Kidney epithelial cell (primary cell): ENCODE measurements at regions not wholly inside any gene's neighbourhood (a gene's known extent, or its start where the extent isn't known, plus 50 kb on each side); places are given as distances from the start of the nearest gene placed in this dataset.

Experiments
- DNase-seq: peaks from one replicate; pipeline ENCODE4 v3.0.0-alpha.2; 2010; ENCODE audit warnings: low read depth
- H3K27me3 ChIP-seq: 2 replicates; pipeline ENCODE4 v1.6.0; 2011; ENCODE audit warnings: low read length; ENCODE audit not compliant: control insufficient read depth, insufficient read depth
- H3K36me3 ChIP-seq: 2 replicates; pipeline ENCODE4 v1.5.1; 2011; ENCODE audit warnings: low read length; ENCODE audit not compliant: control insufficient read depth, insufficient read depth
- H3K4me3 ChIP-seq: 2 replicates; pipeline ENCODE4 v1.5.1; 2011; ENCODE audit warnings: low read depth, mild to moderate bottlenecking, control low read depth, low read length
- TF ChIP-seq, protein P1 (sequence below): IDR thresholded peaks from 2 replicates; pipeline ENCODE4 v1.5.1; 2011; ENCODE audit warnings: mild to moderate bottlenecking, moderate library complexity, low read length, control low read depth, inconsistent platforms; ENCODE audit not compliant: insufficient read depth, poor library complexity, severe bottlenecking

DNA sequence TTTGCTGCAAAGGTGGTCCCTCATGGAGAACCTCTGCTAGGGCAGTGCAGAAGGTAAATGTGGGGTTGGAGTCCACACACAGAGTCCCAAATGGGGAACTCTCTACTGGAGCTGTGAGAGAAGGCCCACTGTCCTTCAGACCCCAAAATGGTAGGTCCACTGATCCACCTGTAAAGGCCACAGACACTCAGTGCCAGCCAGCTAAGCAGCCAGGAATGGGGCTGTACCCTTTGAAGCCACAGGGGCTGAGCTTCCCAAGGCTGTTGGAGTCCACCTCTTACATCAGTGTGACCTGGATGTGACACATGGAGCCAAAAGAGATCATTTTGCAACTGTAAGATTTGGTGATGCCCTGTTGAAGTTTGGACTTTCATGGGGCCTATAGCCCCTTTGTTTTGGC, 252.4 kb upstream of the GULP1 start:
- Histone ChIP-seq H3K36me3 (no peaks in the 10 kb centered on the region), H3K27me3 (no peaks in the 10 kb centered on the region), H3K4me3 (no peak overlapping the region)
- no peak for DNase-seq
- TF ChIP-seq, protein P1, sequence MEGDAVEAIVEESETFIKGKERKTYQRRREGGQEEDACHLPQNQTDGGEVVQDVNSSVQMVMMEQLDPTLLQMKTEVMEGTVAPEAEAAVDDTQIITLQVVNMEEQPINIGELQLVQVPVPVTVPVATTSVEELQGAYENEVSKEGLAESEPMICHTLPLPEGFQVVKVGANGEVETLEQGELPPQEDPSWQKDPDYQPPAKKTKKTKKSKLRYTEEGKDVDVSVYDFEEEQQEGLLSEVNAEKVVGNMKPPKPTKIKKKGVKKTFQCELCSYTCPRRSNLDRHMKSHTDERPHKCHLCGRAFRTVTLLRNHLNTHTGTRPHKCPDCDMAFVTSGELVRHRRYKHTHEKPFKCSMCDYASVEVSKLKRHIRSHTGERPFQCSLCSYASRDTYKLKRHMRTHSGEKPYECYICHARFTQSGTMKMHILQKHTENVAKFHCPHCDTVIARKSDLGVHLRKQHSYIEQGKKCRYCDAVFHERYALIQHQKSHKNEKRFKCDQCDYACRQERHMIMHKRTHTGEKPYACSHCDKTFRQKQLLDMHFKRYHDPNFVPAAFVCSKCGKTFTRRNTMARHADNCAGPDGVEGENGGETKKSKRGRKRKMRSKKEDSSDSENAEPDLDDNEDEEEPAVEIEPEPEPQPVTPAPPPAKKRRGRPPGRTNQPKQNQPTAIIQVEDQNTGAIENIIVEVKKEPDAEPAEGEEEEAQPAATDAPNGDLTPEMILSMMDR, result no peak

DNA sequence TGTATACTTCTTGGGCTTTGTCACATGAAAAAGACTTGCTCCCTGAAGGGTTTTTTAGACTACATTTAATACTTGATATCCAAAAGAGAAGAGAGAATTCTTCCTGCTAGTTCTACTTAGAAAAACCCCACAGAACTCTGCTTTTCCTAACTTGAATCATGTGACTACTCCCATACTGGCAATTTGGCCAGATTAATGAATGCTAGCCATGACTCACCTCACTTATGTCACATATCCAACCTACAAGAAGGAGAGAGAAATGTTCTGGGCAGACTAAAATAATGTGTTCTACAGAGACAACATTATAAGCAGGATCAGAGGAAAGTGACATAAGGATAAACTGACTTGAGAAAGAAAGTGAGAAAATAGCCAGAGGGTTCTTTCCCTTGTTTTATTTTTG, 249.3 kb upstream of the GULP1 start:
- TF ChIP-seq, protein P1, result no peak

DNA sequence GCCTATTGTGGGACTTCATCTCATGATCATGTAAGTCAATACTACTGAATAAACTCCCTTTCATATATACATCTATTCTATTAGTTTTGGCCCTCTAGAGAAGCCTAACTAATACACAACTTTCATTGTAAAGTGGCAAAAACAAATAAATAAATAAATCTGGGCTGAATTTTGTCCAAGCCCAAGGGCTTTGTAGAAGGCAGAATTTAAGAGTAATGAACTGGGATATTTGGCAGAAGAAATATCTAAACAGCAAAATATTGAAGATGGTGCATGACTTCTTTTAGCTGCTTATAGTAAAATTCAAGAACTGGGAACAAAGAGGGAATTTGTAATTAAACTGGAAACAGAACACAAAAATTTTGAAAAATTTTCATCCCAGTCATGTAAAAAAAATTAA, 246.7 kb upstream of the GULP1 start:
- TF ChIP-seq, protein P1, result no peak
- H3K4me3 ChIP-seq, result no peak overlapping the region

More for the DNA sequence above, 249.3 kb upstream of the GULP1 start:
- DNase-seq, result peak; percentile 81
- no peaks in the 10 kb centered on the region for H3K36me3 ChIP-seq
- no peaks in the 10 kb centered on the region for H3K27me3 ChIP-seq
- H3K4me3 ChIP-seq, result no peak overlapping the region

DNA sequence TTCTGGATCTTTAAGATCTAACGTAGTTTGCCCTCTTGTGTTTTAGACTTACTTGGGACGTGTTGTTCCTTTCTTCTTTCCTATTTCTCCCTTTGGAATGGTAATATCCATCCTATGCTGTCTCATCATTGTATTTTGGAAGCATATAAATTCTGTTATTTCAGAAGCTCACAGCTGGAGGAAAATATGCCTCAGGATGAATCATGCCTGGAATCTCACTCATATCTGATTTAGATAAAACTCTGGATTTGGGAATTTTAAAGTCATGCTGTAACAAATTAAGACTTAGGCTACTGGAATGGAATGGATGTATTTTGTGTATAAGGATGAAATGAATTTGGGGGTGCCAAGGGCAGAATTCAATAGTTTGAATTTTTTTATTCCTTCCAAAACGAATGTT, 245.2 kb upstream of the GULP1 start:
- Histone ChIP-seq H3K4me3 (no peak overlapping the region), H3K27me3 (no peaks in the 10 kb centered on the region), H3K36me3 (no peaks in the 10 kb centered on the region)
- DNase-seq, result no peak
- TF ChIP-seq, protein P1, result no peak

More for the DNA sequence above, 246.7 kb upstream of the GULP1 start:
- no peaks in the 10 kb centered on the region for H3K36me3 ChIP-seq
- no peaks in the 10 kb centered on the region for H3K27me3 ChIP-seq
- DNase-seq, result no peak

DNA sequence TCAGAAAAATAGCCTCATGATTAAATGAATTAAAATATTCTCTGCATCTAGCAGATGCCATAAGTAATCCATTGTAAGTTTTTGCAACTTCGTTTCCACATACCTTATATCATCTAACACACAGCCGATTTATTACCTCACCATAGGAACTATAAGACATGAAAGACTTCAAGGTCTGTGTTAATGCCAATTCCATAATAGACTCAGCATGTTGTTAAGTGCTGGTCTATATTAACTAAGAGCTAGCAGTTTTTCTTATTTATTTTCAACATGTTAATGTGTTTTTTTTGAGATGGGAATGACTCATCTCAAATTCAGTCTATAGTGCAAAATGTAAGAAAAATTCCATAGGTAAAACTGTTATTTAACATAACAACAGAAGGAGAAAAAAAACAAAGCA, 243.9 kb upstream of the GULP1 start:
- Histone ChIP-seq H3K4me3 (no peak overlapping the region), H3K27me3 (no peaks in the 10 kb centered on the region), H3K36me3 (no peaks in the 10 kb centered on the region)
- TF ChIP-seq, protein P1, result no peak
- DNase-seq, result no peak

DNA sequence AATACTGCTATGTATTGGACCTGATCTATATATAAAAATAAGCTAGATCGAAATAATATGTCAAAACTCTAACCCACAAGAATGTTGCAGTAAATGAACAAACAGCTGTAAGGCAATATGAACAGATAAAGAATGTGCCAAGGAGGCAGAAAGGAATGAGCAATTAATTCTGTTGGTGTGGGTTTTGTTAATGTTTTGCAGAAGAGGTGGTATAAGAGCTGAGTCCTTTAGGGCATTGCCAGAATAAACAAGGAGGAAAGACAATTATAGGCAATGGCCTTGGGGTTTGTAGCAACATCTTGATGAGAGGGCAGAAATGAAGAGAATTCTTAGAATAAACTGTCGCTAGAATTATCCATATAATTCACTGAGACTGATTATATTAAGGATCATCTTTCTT, 240.9 kb upstream of the GULP1 start:
- Histone ChIP-seq H3K4me3 (no peak overlapping the region), H3K27me3 (no peaks in the 10 kb centered on the region), H3K36me3 (no peaks in the 10 kb centered on the region)
- TF ChIP-seq, protein P1, result no peak
- DNase-seq, result peak; percentile 82
